SK-N-MC (cell line): ENCODE measurements at regions not wholly inside any gene's neighbourhood (a gene's known extent, or its start where the extent isn't known, plus 50 kb on each side); places are given as distances from the start of the nearest gene placed in this dataset.

Experiments
- DNase-seq: peaks from one replicate; pipeline ENCODE4 v3.0.0-alpha.2; 2011; ENCODE audit warnings: low read depth, low spot score
- H3K27ac ChIP-seq: fragments of 200-600 bp; sonication (generic); 2 replicates; pipeline ENCODE4 v1.5.1; 2016; ENCODE audit warnings: mixed run types
- H3K36me3 ChIP-seq: fragments of 200-600 bp; sonication (generic); 2 replicates; pipeline ENCODE4 v1.6.1; 2017; ENCODE audit warnings: antibody characterized with exemption, low read length, mixed read lengths; ENCODE audit not compliant: insufficient read depth
- H3K4me3 ChIP-seq: fragments of 200-600 bp; sonication (generic); 2 replicates; pipeline ENCODE4 v1.5.1; 2016
- H3K9ac ChIP-seq: fragments of 200-600 bp; sonication (generic); 2 replicates; pipeline ENCODE4 v1.8.0; 2017; ENCODE audit warnings: mixed run types, mixed read lengths; ENCODE audit not compliant: insufficient read length
- H3K9me3 ChIP-seq: fragments of 200-600 bp; sonication (generic); 2 replicates; pipeline ENCODE4 v1.6.1; 2017; ENCODE audit warnings: low read depth, mild to moderate bottlenecking, antibody characterized with exemption, low read length, moderate library complexity, mixed read lengths
- EZH2 ChIP-seq: fragments of 200-600 bp; sonication (generic); IDR thresholded peaks from one replicate; pipeline ENCODE4 v1.6.1; 2017; ENCODE audit warnings: antibody characterized with exemption
- FOXP2 ChIP-seq: optimal IDR thresholded peaks from 2 replicates; pipeline ENCODE3; 2011; ENCODE audit warnings: mild to moderate bottlenecking, moderate library complexity; ENCODE audit not compliant: insufficient read depth; ENCODE audit errors: extremely low read length, control extremely low read depth
- POLR2AphosphoS5 ChIP-seq: IDR thresholded peaks from 2 replicates; pipeline ENCODE4 v1.6.1; 2012; ENCODE audit warnings: mild to moderate bottlenecking, low read depth, low read length, borderline replicate concordance

DNA sequence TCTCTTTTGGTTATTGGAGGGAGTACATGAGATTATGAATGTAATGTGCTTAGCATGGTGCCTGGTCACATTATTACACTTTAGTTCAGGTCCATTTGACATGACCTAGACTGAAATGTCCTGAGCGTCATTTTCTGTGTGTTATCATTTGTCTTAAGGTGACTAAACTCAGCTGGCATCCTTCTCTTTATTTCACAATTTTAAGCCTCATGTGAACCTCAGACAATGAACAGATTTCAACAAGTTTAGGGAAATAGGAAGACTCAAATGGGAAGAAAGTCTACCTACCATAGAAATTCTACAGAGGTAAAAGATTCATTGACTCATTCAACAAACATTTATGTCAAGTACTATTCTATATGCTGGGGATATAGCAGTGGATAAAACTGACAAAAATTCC is 70.2 kb upstream of the EXOC6 start:
- Histone ChIP-seq H3K27ac (no peak overlapping the region), H3K4me3 (no peak overlapping the region), H3K36me3 (no peaks in the 10 kb centered on the region), H3K9ac (no peak overlapping the region), H3K9me3 (no peaks in the 10 kb centered on the region)
- no peak for DNase-seq
- TF ChIP-seq EZH2 (no peak), POLR2AphosphoS5 (no peak), FOXP2 (no peak)

DNA sequence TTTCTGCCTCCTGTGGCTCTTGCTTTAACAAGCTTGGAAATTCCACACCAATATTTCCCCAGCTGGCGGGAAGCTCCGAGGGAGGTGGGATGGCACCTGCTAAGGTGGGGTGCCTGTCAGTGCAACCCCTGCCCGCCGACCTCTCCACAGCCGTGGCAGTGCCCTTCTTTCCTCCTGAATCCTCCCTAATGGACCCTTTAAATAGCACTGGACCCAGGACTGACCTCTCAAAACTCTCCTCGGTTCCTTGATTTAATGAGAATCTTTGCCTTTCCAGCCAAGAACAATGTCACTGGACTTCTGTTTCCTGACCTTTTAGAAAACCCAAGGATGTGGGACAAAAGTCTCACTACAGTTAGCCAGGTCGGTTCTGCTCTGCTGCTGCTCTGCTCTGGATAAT is 63.2 kb upstream of the EXOC6 start:
- TF ChIP-seq FOXP2 (no peak), EZH2 (no peak), POLR2AphosphoS5 (no peak)
- DNase-seq, result no peak
- Histone ChIP-seq H3K9ac (no peak overlapping the region), H3K36me3 (no peaks in the 10 kb centered on the region), H3K4me3 (no peak overlapping the region), H3K27ac (no peak overlapping the region), H3K9me3 (no peaks in the 10 kb centered on the region)

DNA sequence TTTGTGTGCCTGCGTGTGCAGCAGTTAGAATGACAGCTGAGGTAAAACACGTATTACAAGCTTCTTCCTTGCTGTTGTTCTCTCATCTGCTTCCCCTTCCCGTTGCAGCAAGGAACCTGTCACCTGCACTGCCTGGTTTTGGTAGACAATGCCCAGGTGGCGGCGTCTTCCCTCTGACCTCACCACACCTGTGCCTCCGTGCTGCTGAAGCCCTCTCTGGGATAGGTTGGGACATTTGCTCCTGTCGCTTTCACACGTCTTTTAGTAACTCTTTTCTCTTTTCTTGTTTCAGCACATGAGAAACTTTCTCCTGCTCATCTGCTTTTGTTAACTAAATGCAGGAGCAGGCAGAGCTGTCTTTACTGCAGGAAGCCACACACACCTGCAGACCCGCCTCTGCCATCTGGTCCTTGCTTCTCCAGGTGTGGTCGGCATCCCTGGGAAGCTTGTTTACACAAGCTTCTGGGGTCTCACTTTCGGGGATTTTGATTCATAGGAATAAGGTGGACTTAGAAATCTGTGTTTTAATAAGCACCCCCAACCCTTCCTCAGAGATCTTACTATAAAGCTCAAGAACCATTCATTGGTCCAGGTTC is 60.7 kb upstream of the EXOC6 start:
- Histone ChIP-seq H3K9ac (no peak overlapping the region), H3K27ac (no peak overlapping the region), H3K9me3 (no peaks in the 10 kb centered on the region), H3K4me3 (no peak overlapping the region), H3K36me3 (no peaks in the 10 kb centered on the region)
- DNase-seq, result no peak
- TF ChIP-seq EZH2 (no peak), POLR2AphosphoS5 (no peak), FOXP2 (no peak)

DNA sequence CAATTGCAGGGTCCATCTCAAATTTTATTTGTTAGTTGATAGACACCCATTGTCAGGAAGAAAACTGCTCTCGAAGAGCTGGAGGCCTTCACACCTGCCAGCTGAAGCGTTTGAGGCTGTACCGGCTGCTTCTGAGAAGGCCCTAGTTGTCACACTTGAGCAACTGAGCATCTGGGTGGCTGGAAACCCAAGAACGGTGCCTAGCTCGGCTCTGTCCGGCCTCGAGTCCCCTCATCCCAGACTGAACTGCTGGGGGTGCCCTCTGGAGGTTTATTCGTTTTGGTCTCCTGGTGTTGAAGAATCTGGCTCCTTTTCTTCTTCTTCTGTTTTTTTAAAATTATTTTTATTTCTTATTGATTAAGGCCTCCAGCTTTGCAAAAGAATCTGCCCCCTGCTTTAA is 59.3 kb upstream of the EXOC6 start:
- H3K36me3 ChIP-seq, result no peaks in the 10 kb centered on the region
- no peak for TF ChIP-seq FOXP2
- no peak for TF ChIP-seq EZH2
- no peak for TF ChIP-seq POLR2AphosphoS5
- H3K27ac ChIP-seq, result no peak overlapping the region
- no peak overlapping the region for H3K4me3 ChIP-seq
- DNase-seq, result no peak
- no peaks in the 10 kb centered on the region for H3K9me3 ChIP-seq
- no peak overlapping the region for H3K9ac ChIP-seq

DNA sequence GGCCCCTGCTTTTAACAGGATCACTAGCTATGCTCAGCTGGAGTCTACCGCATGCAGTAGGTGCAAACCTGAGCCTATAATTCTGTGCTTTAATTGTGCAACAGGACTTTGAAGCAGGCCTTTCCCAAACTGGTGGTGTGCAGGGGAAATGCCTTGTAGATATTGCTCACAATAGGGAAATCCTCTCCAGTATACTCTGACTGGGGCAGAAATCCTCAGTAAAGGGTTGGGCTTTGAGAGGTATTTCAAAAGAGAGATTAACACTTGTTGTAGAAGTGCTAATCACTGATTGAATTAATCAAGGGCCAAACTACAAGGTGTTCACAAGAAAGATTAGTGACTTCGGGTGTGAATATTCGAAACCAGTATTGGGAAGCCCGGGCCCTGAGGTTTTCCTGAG is 58.5 kb upstream of the EXOC6 start:
- TF ChIP-seq FOXP2, result no peak
- TF ChIP-seq POLR2AphosphoS5, result no peak
- TF ChIP-seq EZH2, result no peak
- Histone ChIP-seq H3K4me3 (no peak overlapping the region), H3K9me3 (no peaks in the 10 kb centered on the region), H3K9ac (no peak overlapping the region), H3K36me3 (no peaks in the 10 kb centered on the region), H3K27ac (no peak overlapping the region)
- no peak for DNase-seq

DNA sequence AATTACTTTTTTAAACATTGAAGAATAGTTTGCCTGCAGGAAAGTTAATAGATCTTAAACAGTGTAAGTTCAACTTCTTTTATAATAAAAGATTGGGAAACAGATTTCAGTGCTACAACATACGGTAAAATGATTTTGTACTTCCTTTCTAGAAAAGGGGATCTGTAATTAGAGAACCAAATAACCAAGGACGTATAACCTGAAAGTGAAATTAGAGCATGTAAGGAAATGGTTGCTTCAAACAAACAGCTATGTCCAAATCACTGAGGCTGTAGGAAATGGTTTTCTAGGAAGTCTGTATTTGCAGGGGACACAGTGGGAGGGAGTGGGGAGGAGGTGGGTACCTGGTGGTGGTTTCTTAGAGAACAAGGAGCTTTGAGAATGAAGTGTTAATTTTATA is 57.9 kb upstream of the EXOC6 start:
- no peak overlapping the region for H3K4me3 ChIP-seq
- H3K27ac ChIP-seq, result no peak overlapping the region
- no peaks in the 10 kb centered on the region for H3K36me3 ChIP-seq
- TF ChIP-seq FOXP2 (no peak), EZH2 (no peak), POLR2AphosphoS5 (no peak)
- no peaks in the 10 kb centered on the region for H3K9me3 ChIP-seq
- H3K9ac ChIP-seq, result no peak overlapping the region
- DNase-seq, result no peak

DNA sequence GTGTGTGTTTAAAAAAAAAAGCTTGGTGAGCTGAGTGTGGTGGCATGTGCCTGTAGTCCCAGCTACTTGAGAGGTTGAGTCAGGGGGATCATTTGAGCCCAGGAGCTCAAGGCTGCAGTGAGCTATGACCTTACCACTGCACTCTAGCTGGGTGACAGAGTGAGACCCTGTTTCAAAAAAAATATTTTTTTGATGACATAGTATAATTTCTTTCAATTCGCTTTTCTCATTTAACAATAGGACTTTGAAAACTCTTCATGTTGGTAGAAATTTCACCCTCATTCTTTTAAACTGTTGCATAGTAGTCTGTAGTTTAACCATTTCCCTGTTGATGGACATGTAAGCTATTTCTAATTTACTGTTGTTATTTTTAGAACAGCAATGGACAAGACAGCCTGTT is 55.7 kb upstream of the EXOC6 start:
- no peak overlapping the region for H3K9ac ChIP-seq
- H3K27ac ChIP-seq, result no peak overlapping the region
- H3K9me3 ChIP-seq, result no peaks in the 10 kb centered on the region
- no peak for TF ChIP-seq FOXP2
- no peak overlapping the region for H3K4me3 ChIP-seq
- no peak for DNase-seq
- no peaks in the 10 kb centered on the region for H3K36me3 ChIP-seq
